ENCODE measurements at regions not wholly inside any gene's neighbourhood (a gene's known extent, or its start where the extent isn't known, plus 50 kb on each side); places are given as distances from the start of the nearest gene placed in this dataset.

DNA sequence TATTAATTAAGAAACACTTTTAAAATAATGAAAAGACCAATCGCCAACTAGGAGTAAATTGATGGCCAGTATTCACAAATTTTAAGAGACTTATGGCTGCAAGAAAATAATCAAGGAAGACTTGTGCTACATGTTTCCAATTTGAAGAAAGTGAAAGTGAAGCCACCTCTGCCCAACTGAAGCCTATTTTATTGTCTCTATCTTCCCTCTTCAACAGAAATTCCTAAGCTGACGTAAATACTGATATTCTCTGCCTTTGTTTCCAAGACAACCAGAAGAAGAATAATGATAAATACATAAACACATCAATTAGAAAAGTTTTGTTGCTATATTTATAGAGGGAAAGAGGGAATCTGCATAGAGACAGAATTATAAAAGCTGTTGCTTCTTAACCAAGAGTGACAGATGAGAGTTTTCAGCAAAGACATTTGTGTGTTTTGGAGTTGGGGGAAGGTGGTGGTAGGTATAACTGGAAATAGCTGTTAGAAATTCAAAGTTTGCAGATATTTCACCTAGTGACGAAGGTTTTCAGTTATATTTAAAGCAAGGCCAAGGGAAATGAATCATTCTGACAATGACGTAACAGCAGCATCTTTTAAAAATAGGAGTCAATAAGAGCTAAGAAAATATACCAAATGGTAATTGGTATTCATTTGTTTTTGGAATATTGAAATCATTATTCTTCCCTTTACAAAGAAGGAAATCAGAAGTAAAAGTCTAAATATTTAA, 576.6 kb upstream of the SORCS1 start:
- no peak overlapping the region; a peak in 1 of 7 replicates for H3K9ac ChIP-seq (replicated peaks in 1 of 4; ENCODE audit: extremely low read depth in 1 of 4, low read depth in 3 of 4, low read length in 3 of 4)
- no peak overlapping the region for H3K14ac ChIP-seq (ENCODE audit: insufficient read length)
- H4K5ac ChIP-seq (ENCODE audit: insufficient read length, low read depth, low read length) = no peak overlapping the region
- H2BK120ac ChIP-seq (replicated peaks; ENCODE audit: low read depth, low read length) = no peak overlapping the region
- H3K79me2 ChIP-seq (ENCODE audit: control insufficient read depth in 1 of 2, insufficient read depth in 2 of 2, low read length in 2 of 2) = no peaks in the 10 kb centered on the region
- H2BK20ac ChIP-seq (ENCODE audit: low read length) = no peak overlapping the region
- 91% methylated on average over 4 of the region's 4 CpGs; no CpG with 5 or more reads in 1 of the 2 experiments for WGBS, 2 experiments (ENCODE audit: extremely low coverage in 1 of 2, insufficient coverage in 1 of 2, insufficient read length in 1 of 2, insufficient replicate concordance in 2 of 2, low coverage in 1 of 2, low lambda C conversion rate in 2 of 2, missing lambda C conversion rate in 1 of 2)
- H2BK5ac ChIP-seq (ENCODE audit: low read depth, low read length) = no peak overlapping the region
- ChIA-PET CTCF (ENCODE audit: partially characterized antibody) (no interaction called here), POLR2A (ENCODE audit: partially characterized antibody) (no interaction called here)
- no peak overlapping the region; the same call in 1 of the 2 replicates for H2AFZ ChIP-seq (ENCODE audit: low read length)
- no peaks in the 10 kb centered on the region for H3K36me3 ChIP-seq (ENCODE audit: control insufficient read depth in 2 of 4, insufficient read depth in 4 of 4, low read length in 3 of 4)
- no peak overlapping the region for H3K23ac ChIP-seq (ENCODE audit: insufficient read length)
- DNase-seq (ENCODE audit: low read depth in 1 of 2, low spot score in 2 of 2) = no peak
- no peak overlapping the region for H3K4me3 ChIP-seq (ENCODE audit: extremely low read depth in 1 of 4, insufficient read depth in 2 of 4, low read depth in 3 of 4, low read length in 4 of 4)
- no peaks in the 10 kb centered on the region for H3K23me2 ChIP-seq (ENCODE audit: low read depth, low read length)
- no peak overlapping the region for H3K18ac ChIP-seq (ENCODE audit: extremely low read depth, low read length)
- no peaks in the 10 kb centered on the region for H3K27me3 ChIP-seq (replicated peaks in 1 of 4; ENCODE audit: control insufficient read depth in 3 of 4, extremely low read depth in 1 of 4, insufficient read depth in 3 of 4, low read length in 3 of 4)
- H3K4me1 ChIP-seq (replicated peaks in 1 of 4; ENCODE audit: control insufficient read depth in 3 of 4, insufficient read depth in 4 of 4, low read length in 3 of 4) = no peaks in the 10 kb centered on the region
- no peak overlapping the region for H2BK15ac ChIP-seq (ENCODE audit: low read length)
- no peak overlapping the region for H3K56ac ChIP-seq (replicated peaks; ENCODE audit: insufficient read length, low read depth, low read length)
- no peak overlapping the region for H2BK12ac ChIP-seq (ENCODE audit: low read depth, low read length)
- H4K91ac ChIP-seq (replicated peaks; ENCODE audit: insufficient read length, low read length) = no peak overlapping the region
- no peak overlapping the region for H3K27ac ChIP-seq (ENCODE audit: low read depth, low read length)
- no peak overlapping the region for H3K4ac ChIP-seq (replicated peaks; ENCODE audit: insufficient read length, low read depth, low read length)
- no peak for FAIRE-seq
- H2AK5ac ChIP-seq (ENCODE audit: low read depth, low read length) = no peak overlapping the region
- H4K8ac ChIP-seq (ENCODE audit: extremely low read depth, insufficient read depth, low read length) = no peak overlapping the region
- H3K4me2 ChIP-seq (ENCODE audit: insufficient read depth in 1 of 2, low read depth in 2 of 2, low read length in 2 of 2) = no peak overlapping the region
- no peaks in the 10 kb centered on the region for H4K20me1 ChIP-seq (replicated peaks in 1 of 2; ENCODE audit: control insufficient read depth in 1 of 2, insufficient read depth in 2 of 2, low read length in 2 of 2)
- no peaks in the 10 kb centered on the region for H3K9me3 ChIP-seq (ENCODE audit: insufficient read depth in 2 of 2, low read depth in 1 of 2, low read length in 1 of 2)
- no peaks in the 10 kb centered on the region for H3K79me1 ChIP-seq (ENCODE audit: low read depth, low read length)
- no peak for TF ChIP-seq NANOG (IDR thresholded peaks at IDR 0.05; ENCODE audit: insufficient read depth, low read depth, low read length, poor library complexity, severe bottlenecking)
- no peak for TF ChIP-seq CBX8 (IDR thresholded peaks at IDR 0.05; ENCODE audit: borderline replicate concordance, low read depth, low read length)
- TF ChIP-seq, protein P1, sequence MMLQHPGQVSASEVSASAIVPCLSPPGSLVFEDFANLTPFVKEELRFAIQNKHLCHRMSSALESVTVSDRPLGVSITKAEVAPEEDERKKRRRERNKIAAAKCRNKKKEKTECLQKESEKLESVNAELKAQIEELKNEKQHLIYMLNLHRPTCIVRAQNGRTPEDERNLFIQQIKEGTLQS (IDR thresholded peaks at IDR 0.05; ENCODE audit: insufficient read depth, low read depth, low read length) = no peak
- no peak for TF ChIP-seq SP2 (IDR thresholded peaks at IDR 0.05; ENCODE audit: low read length)
- TF ChIP-seq KDM4A (IDR thresholded peaks at IDR 0.05; ENCODE audit: low read depth, low read length, severe bottlenecking) = no peak
- TF ChIP-seq FOSL1 (IDR thresholded peaks at IDR 0.05; ENCODE audit: insufficient read depth, low read depth, low read length) = no peak
- no peak for TF ChIP-seq RNF2 (IDR thresholded peaks at IDR 0.05; ENCODE audit: borderline replicate concordance, low read depth, low read length, missing control alignments, poor library complexity, severe bottlenecking)
- TF ChIP-seq ASH2L (IDR thresholded peaks at IDR 0.05; ENCODE audit: low read length) = no peak
- no peak for TF ChIP-seq RFX5 (IDR thresholded peaks at IDR 0.05; ENCODE audit: borderline replicate concordance, low read depth, low read length)
- TF ChIP-seq MAFK (IDR thresholded peaks at IDR 0.05; ENCODE audit: low read depth, low read length) = no peak
- no peak for TF ChIP-seq JUN (IDR thresholded peaks at IDR 0.05; ENCODE audit: low read depth, low read length)
- no peak for TF ChIP-seq KDM5A (IDR thresholded peaks at IDR 0.05; ENCODE audit: low read length)
- TF ChIP-seq CHD2 (IDR thresholded peaks at IDR 0.05; ENCODE audit: low read length) = no peak
